IMR-90 (cell line): ENCODE measurements at regions not wholly inside any gene's neighbourhood (a gene's known extent, or its start where the extent isn't known, plus 50 kb on each side); places are given as distances from the start of the nearest gene placed in this dataset.

Source experiments
- ATAC-seq: fragments of 200-7000 bp; cut with Tn5 transposase; 2 replicates; pipeline ENCODE4 v1.9.1; 2020; ENCODE audit warnings: low read depth, mild to moderate bottlenecking, moderate library complexity
- BruUV-seq: library from RNA; stranded (reverse); fragments of 400-500 nt; replicated peaks from 2 replicates; lab custom pipeline; 2021; lab: Mats Ljungman, UMichigan
- CTCF ChIA-PET: fragments of 300-600 bp; formaldehyde crosslinking; extraction: SDS; loops from one replicate; lab custom pipeline; 2021; ENCODE audit warnings: antibody characterized with exemption; lab: Yijun Ruan, JAX
- POLR2A ChIA-PET: fragments of 300-600 bp; sonication (Branson Sonifier 250); formaldehyde crosslinking; loops from one replicate; lab custom pipeline; 2022; ENCODE audit warnings: antibody characterized with exemption; ENCODE audit not compliant: unreplicated experiment; lab: Charles Lee
- DNase-seq: peaks from one replicate; pipeline ENCODE4 v3.0.0; 2013
- H2AFZ ChIP-seq: replicated peaks from 2 replicates; pipeline ENCODE3; 2013; ENCODE audit warnings: low read length, mild to moderate bottlenecking; ENCODE audit not compliant: poor library complexity
- H2AK5ac ChIP-seq: 2 replicates; pipeline ENCODE4 v1.6.1; 2013; ENCODE audit warnings: low read depth, low read length, inconsistent platforms
- H2AK9ac ChIP-seq: replicated peaks from 2 replicates; pipeline ENCODE3; 2013; ENCODE audit warnings: mild to moderate bottlenecking, low read depth, low read length, moderate library complexity; ENCODE audit not compliant: poor library complexity
- H2BK120ac ChIP-seq: 2 replicates; pipeline ENCODE4 v1.6.1; 2013; ENCODE audit warnings: low read depth, low read length, inconsistent platforms
- H2BK15ac ChIP-seq: 3 replicates; pipeline ENCODE4 v1.6.1; 2013; ENCODE audit warnings: low read depth, low read length, inconsistent platforms
- H2BK20ac ChIP-seq: 2 replicates; pipeline ENCODE4 v1.6.1; 2013; ENCODE audit warnings: low read depth, mild to moderate bottlenecking, inconsistent platforms, low read length, moderate library complexity
- H2BK5ac ChIP-seq: 2 replicates; pipeline ENCODE4 v1.6.1; 2013; ENCODE audit warnings: mild to moderate bottlenecking, low read depth, low read length, inconsistent platforms; ENCODE audit not compliant: poor library complexity, severe bottlenecking
- H3K14ac ChIP-seq: replicated peaks from 2 replicates; pipeline ENCODE4 v1.6.1; 2013; ENCODE audit warnings: low read depth, low read length, inconsistent platforms
- H3K18ac ChIP-seq: 2 replicates; pipeline ENCODE4 v1.6.1; 2013; ENCODE audit warnings: low read depth, low read length, control low read depth
- H3K23ac ChIP-seq: 2 replicates; pipeline ENCODE4 v1.6.1; 2013; ENCODE audit warnings: low read depth, low read length, inconsistent platforms
- H3K27ac ChIP-seq: 2 replicates; pipeline ENCODE4 v1.5.1; 2013; ENCODE audit warnings: mild to moderate bottlenecking, control low read depth, low read length; ENCODE audit not compliant: insufficient read depth
- H3K27me3 ChIP-seq: 2 replicates; pipeline ENCODE4 v1.6.1; 2013; ENCODE audit warnings: low read length; ENCODE audit not compliant: control insufficient read depth, insufficient read depth
- H3K36me3 ChIP-seq: 2 replicates; pipeline ENCODE4 v1.6.1; 2013; ENCODE audit warnings: low read length, mixed read lengths; ENCODE audit not compliant: control insufficient read depth, insufficient read depth
- H3K4ac ChIP-seq: 2 replicates; pipeline ENCODE4 v1.6.1; 2013; ENCODE audit warnings: low read depth, low read length, inconsistent platforms
- H3K4me1 ChIP-seq: 2 replicates; pipeline ENCODE4 v1.6.1; 2013; ENCODE audit warnings: low read length, mixed read lengths; ENCODE audit not compliant: control insufficient read depth, insufficient read depth
- H3K4me2 ChIP-seq: 2 replicates; pipeline ENCODE4 v1.6.1; 2013; ENCODE audit warnings: low read depth, mild to moderate bottlenecking, control low read depth, low read length, moderate library complexity
- H3K4me3 ChIP-seq: 2 replicates; pipeline ENCODE4 v1.5.1; 2013; ENCODE audit warnings: low read depth, mild to moderate bottlenecking, control low read depth, low read length, moderate library complexity; ENCODE audit not compliant: insufficient read depth
- H3K56ac ChIP-seq: 2 replicates; pipeline ENCODE4 v1.6.1; 2013; ENCODE audit warnings: low read length, inconsistent platforms; ENCODE audit not compliant: insufficient read depth; ENCODE audit errors: extremely low read depth
- H3K79me1 ChIP-seq, 2 experiments: 2 replicates each; pipeline ENCODE4 v1.6.1; 2013; ENCODE audit warnings: low read length in 2 of 2, inconsistent platforms in 1 of 2, low read depth in 1 of 2
- H3K9ac ChIP-seq: 2 replicates; pipeline ENCODE4 v1.6.1; 2013; ENCODE audit warnings: low read depth, low read length, control low read depth
- H3K9me1 ChIP-seq: 2 replicates; pipeline ENCODE4 v1.6.1; 2013; ENCODE audit warnings: low read length, inconsistent platforms; ENCODE audit not compliant: insufficient read depth
- H3K9me3 ChIP-seq: 2 replicates; pipeline ENCODE4 v1.6.1; 2013; ENCODE audit warnings: low read length; ENCODE audit not compliant: control insufficient read depth, insufficient read depth
- H4K20me1 ChIP-seq: 2 replicates; pipeline ENCODE4 v1.6.1; 2013; ENCODE audit warnings: low read length, inconsistent platforms; ENCODE audit not compliant: insufficient read depth
- H4K5ac ChIP-seq: 2 replicates; pipeline ENCODE4 v1.6.1; 2013; ENCODE audit warnings: mild to moderate bottlenecking, low read depth, low read length, control low read depth
- H4K8ac ChIP-seq, 2 experiments: 2 replicates each; pipeline ENCODE4 v1.6.1; 2013; ENCODE audit warnings: low read depth in 2 of 2, low read length in 2 of 2, control low read depth in 1 of 2, inconsistent platforms in 1 of 2
- H4K91ac ChIP-seq: 2 replicates; pipeline ENCODE4 v1.6.1; 2013; ENCODE audit warnings: low read depth, low read length, inconsistent platforms; ENCODE audit not compliant: insufficient read depth
- BHLHE40 ChIP-seq: fragments of 150-350 bp; IDR thresholded peaks from 2 replicates; pipeline ENCODE4 v1.6.1; 2016; ENCODE audit warnings: mild to moderate bottlenecking, low read depth, low read length
- CEBPB ChIP-seq: IDR thresholded peaks from 2 replicates; pipeline ENCODE4 v1.6.1; 2012; ENCODE audit warnings: low read depth, low read length, improper control_type of control experiment
- CHD1 ChIP-seq: IDR thresholded peaks from 2 replicates; pipeline ENCODE4 v1.6.1; 2012; ENCODE audit warnings: low read depth, low read length, improper control_type of control experiment
- CTCF ChIP-seq: conservative IDR thresholded peaks from 2 replicates; pipeline ENCODE4 v1.5.1; 2012; ENCODE audit warnings: mild to moderate bottlenecking, low read depth, low read length, improper control_type of control experiment
- ELK1 ChIP-seq: fragments of 150-350 bp; IDR thresholded peaks from 2 replicates; pipeline ENCODE4 v1.6.1; 2016; ENCODE audit warnings: low read depth, mild to moderate bottlenecking, low read length, moderate library complexity, borderline replicate concordance
- FOS ChIP-seq: fragments of 150-350 bp; IDR thresholded peaks from 2 replicates; pipeline ENCODE4 v1.6.1; 2016; ENCODE audit warnings: low read depth, low read length
- MAFK ChIP-seq: IDR thresholded peaks from 2 replicates; pipeline ENCODE4 v1.6.1; 2012; ENCODE audit warnings: low read depth, low read length, improper control_type of control experiment
- MAZ ChIP-seq: IDR thresholded peaks from 2 replicates; pipeline ENCODE4 v1.6.1; 2012; ENCODE audit warnings: low read depth, mild to moderate bottlenecking, low read length, improper control_type of control experiment, moderate library complexity, borderline replicate concordance
- MXI1 ChIP-seq: IDR thresholded peaks from 2 replicates; pipeline ENCODE4 v1.6.1; 2012; ENCODE audit warnings: low read depth, mild to moderate bottlenecking, low read length, moderate library complexity, borderline replicate concordance
- NFE2L2 ChIP-seq: fragments of 150-350 bp; IDR thresholded peaks from 2 replicates; pipeline ENCODE4 v1.6.1; 2016; ENCODE audit warnings: low read depth, mild to moderate bottlenecking, low read length
- POLR2A ChIP-seq: IDR thresholded peaks from 2 replicates; pipeline ENCODE4 v1.6.1; 2012; ENCODE audit warnings: mild to moderate bottlenecking, low read depth, low read length
- RAD21 ChIP-seq: IDR thresholded peaks from 2 replicates; pipeline ENCODE4 v1.6.1; 2012; ENCODE audit warnings: low read length, improper control_type of control experiment
- RCOR1 ChIP-seq: IDR thresholded peaks from 2 replicates; pipeline ENCODE4 v1.6.1; 2012; ENCODE audit warnings: mild to moderate bottlenecking, low read length, improper control_type of control experiment; ENCODE audit not compliant: insufficient replicate concordance
- RFX5 ChIP-seq: IDR thresholded peaks from 2 replicates; pipeline ENCODE4 v1.8.0; 2012; ENCODE audit warnings: low read depth, mild to moderate bottlenecking, low read length, moderate library complexity
- SMC3 ChIP-seq: fragments of 150-350 bp; IDR thresholded peaks from 2 replicates; pipeline ENCODE4 v1.6.1; 2016; ENCODE audit warnings: low read depth, mild to moderate bottlenecking, antibody characterized with exemption, low read length, moderate library complexity
- USF2 ChIP-seq: fragments of 150-350 bp; IDR thresholded peaks from 2 replicates; pipeline ENCODE4 v1.6.1; 2017; ENCODE audit warnings: mild to moderate bottlenecking, antibody characterized with exemption, low read length, low read depth
- whole genome bisulfite sequencing, 2 experiments: methylation state at CpG; one replicate each; pipeline versions ENCODE4 v1.1.5 to v1.1.7; 2013; ENCODE audit warnings: missing lambda C conversion rate in 2 of 2; ENCODE audit not compliant: insufficient read length in 1 of 2; ENCODE audit errors: extremely low coverage in 2 of 2; 5-methylcytosine and 5-hydroxymethylcytosine counted together
- dilution Hi-C: fragments of 300-500 bp; cut with HindIII; formaldehyde crosslinking; loops from one replicate; pipeline ENCODE4 v1.14.3; 2018; ENCODE audit warnings: low sequenced_read_pairs; ENCODE audit not compliant: unreplicated experiment
- in situ Hi-C: fragments of 300-500 bp; cut with MboI; formaldehyde crosslinking; loops from 3 replicates; pipeline ENCODE4 v1.14.3; 2019; ENCODE audit warnings: low sequenced_read_pairs, inconsistent platforms, mixed read lengths
- intact Hi-C: fragments of 100-400 bp; cut with micrococcal nuclease; formaldehyde crosslinking; loops from 2 replicates; pipeline ENCODE4 v1.10.0; 2022

GRCh38 chr3:117228466-117228865, 518.9 kb downstream of the TUSC7 start:
- Histone ChIP-seq H2BK15ac (no peak overlapping the region), H2BK20ac (no peak overlapping the region), H4K8ac (no peak overlapping the region), H3K4ac (no peak overlapping the region), H3K14ac (no peak overlapping the region), H3K23ac (no peak overlapping the region), H3K9ac (no peak overlapping the region), H2AK5ac (no peak overlapping the region), H4K20me1 (no peaks in the 10 kb centered on the region), H3K9me1 (no peaks in the 10 kb centered on the region), H3K27ac (no peak overlapping the region), H3K4me3 (no peak overlapping the region), H2BK120ac (no peak overlapping the region), H4K91ac (no peak overlapping the region), H4K5ac (no peak overlapping the region), H3K4me1 (no peaks in the 10 kb centered on the region), H2AK9ac (no peak overlapping the region), H3K18ac (no peak overlapping the region), H3K9me3 (no peaks in the 10 kb centered on the region), H3K79me1 (no peaks in the 10 kb centered on the region), H3K56ac (no peak overlapping the region), H3K4me2 (no peak overlapping the region), H2AFZ (no peak overlapping the region), H3K27me3 (no peaks in the 10 kb centered on the region), H2BK5ac (no peak overlapping the region), H3K36me3 (no peaks in the 10 kb centered on the region)
- dilution Hi-C loops (no loop called here), intact Hi-C loops (no loop called here), in situ Hi-C loops (no loop called here)
- BruUV-seq, result no TSS peak
- ChIA-PET CTCF (no interaction called here), POLR2A (no interaction called here)
- TF ChIP-seq RCOR1 (no peak), RAD21 (no peak), ELK1 (no peak), NFE2L2 (no peak), CHD1 (no peak), RFX5 (no peak), CTCF (no peak), FOS (no peak), SMC3 (no peak), POLR2A (no peak), USF2 (no peak), BHLHE40 (no peak), CEBPB (no peak), MXI1 (no peak), MAZ (no peak), MAFK (no peak)
- WGBS, 2 experiments, result no CpG with 5 or more reads among the region's 1 CpG
- DNase-seq, result no peak
- ATAC-seq, result no peak
